ENCODE measurements at regions not wholly inside any gene's neighbourhood (a gene's known extent, or its start where the extent isn't known, plus 50 kb on each side); places are given as distances from the start of the nearest gene placed in this dataset.
"Not testable (repeated sequence)": the region's sequence is repeated elsewhere in the genome, so short reads cannot be mapped to it uniquely, and the experiment has no call there.

- H3K4me3 Mint-ChIP-seq, result no peak overlapping the region
- intact Hi-C loops (cut with micrococcal nuclease), result no loop called here
- peaks cover 11% of the 10 kb centered on the region for H3K27me3 Mint-ChIP-seq
- no peaks in the 10 kb centered on the region for H3K36me3 Mint-ChIP-seq
- ChIA-PET POLR2A (no interaction called here), CTCF (no interaction called here)
- DNase-seq, result no peak
- H3K9me3 Mint-ChIP-seq, result peaks cover 11% of the 10 kb centered on the region
- no peak overlapping the region for H3K27ac Mint-ChIP-seq
- H3K4me1 Mint-ChIP-seq (ENCODE audit: low read depth), result no peaks in the 10 kb centered on the region
These were observed 482.9 kb upstream of the C16orf82 start for GRCh38 chr16:26583803-26584202.

GRCh38 chr16:26593700-26594099, 473.0 kb upstream of the C16orf82 start:
- DNase-seq, result no peak
- ChIA-PET POLR2A (interaction anchor here (0.6 kb wide), 1 partner anchor 726 kb away, joined by 5 read pairs; no protein-coding TSS in a partner anchor), CTCF (no interaction called here)
- peaks cover 17% of the 10 kb centered on the region for H3K27me3 Mint-ChIP-seq
- peaks cover 23% of the 10 kb centered on the region for H3K4me1 Mint-ChIP-seq (ENCODE audit: low read depth)
- peaks cover 2% of the 10 kb centered on the region for H3K9me3 Mint-ChIP-seq
- H3K27ac Mint-ChIP-seq, result no peak overlapping the region
- H3K36me3 Mint-ChIP-seq, result peaks cover 2% of the 10 kb centered on the region
- H3K4me3 Mint-ChIP-seq, result no peak overlapping the region
- intact Hi-C loops (cut with micrococcal nuclease), result no loop called here

- no peak for DNase-seq
- Mint-ChIP-seq H3K27ac (no peak overlapping the region), H3K4me3 (no peak overlapping the region), H3K36me3 (peaks cover 2% of the 10 kb centered on the region), H3K9me3 (peaks cover 2% of the 10 kb centered on the region), H3K4me1 (ENCODE audit: low read depth) (peaks cover 33% of the 10 kb centered on the region), H3K27me3 (peaks cover 16% of the 10 kb centered on the region)
- ChIA-PET CTCF (no interaction called here), POLR2A (no interaction called here)
- intact Hi-C loops (cut with micrococcal nuclease), result loop anchor here (5.0 kb wide), 1 partner anchor 73 kb away; no protein-coding TSS in a partner anchor
These were observed 472.1 kb upstream of the C16orf82 start for GRCh38 chr16:26594666-26595065.

GRCh38 chr16:26595199-26595598, 471.5 kb upstream of the C16orf82 start:
- ChIA-PET CTCF (no interaction called here), POLR2A (no interaction called here)
- Mint-ChIP-seq H3K9me3 (peaks cover 2% of the 10 kb centered on the region), H3K4me3 (no peak overlapping the region), H3K4me1 (ENCODE audit: low read depth) (peaks cover 35% of the 10 kb centered on the region), H3K27me3 (peaks cover 17% of the 10 kb centered on the region), H3K27ac (no peak overlapping the region), H3K36me3 (peaks cover 2% of the 10 kb centered on the region)
- no peak for DNase-seq
- intact Hi-C loops (cut with micrococcal nuclease), result loop anchor here (5.0 kb wide), 1 partner anchor 72 kb away; no protein-coding TSS in a partner anchor

GRCh38 chr16:26596033-26596432, 470.7 kb upstream of the C16orf82 start:
- H3K27me3 Mint-ChIP-seq, result peaks cover 14% of the 10 kb centered on the region
- H3K27ac Mint-ChIP-seq, CTCF ChIA-PET, POLR2A ChIA-PET, H3K4me3 Mint-ChIP-seq, DNase-seq, H3K9me3 Mint-ChIP-seq, H3K36me3 Mint-ChIP-seq: not testable (repeated sequence)
- peaks cover 34% of the 10 kb centered on the region for H3K4me1 Mint-ChIP-seq (ENCODE audit: low read depth)
- intact Hi-C loops (cut with micrococcal nuclease), result loop anchor here (5.0 kb wide), 1 partner anchor 71 kb away; no protein-coding TSS in a partner anchor

GRCh38 chr16:26598061-26598460, 468.7 kb upstream of the C16orf82 start:
- Mint-ChIP-seq H3K4me3 (no peak overlapping the region), H3K27ac (peak overlapping the region; percentile 89), H3K36me3 (peaks cover 2% of the 10 kb centered on the region), H3K27me3 (peaks cover 18% of the 10 kb centered on the region), H3K9me3 (peaks cover 2% of the 10 kb centered on the region), H3K4me1 (ENCODE audit: low read depth) (peaks cover 37% of the 10 kb centered on the region)
- peak; percentile 82 for DNase-seq
- intact Hi-C loops (cut with micrococcal nuclease), result loop anchor here (1.0 to 5.0 kb wide), 2 partner anchors 69 to 769 kb away; no protein-coding TSS in a partner anchor
- ChIA-PET POLR2A (no interaction called here), CTCF (interaction anchor here (0.5 kb wide), 1 partner anchor 40 kb away, joined by 3 read pairs; no protein-coding TSS in a partner anchor)

GRCh38 chr16:26598998-26599784, 467.5 kb upstream of the C16orf82 start:
- H3K36me3 Mint-ChIP-seq, result peaks cover 5% of the 10 kb centered on the region
- ChIA-PET CTCF (no interaction called here), POLR2A (no interaction called here)

GRCh38 chr16:26599785-26600104, 467.0 kb upstream of the C16orf82 start:
- Mint-ChIP-seq H3K27ac (peak overlapping the region; percentile 89), H3K27me3 (peaks cover 18% of the 10 kb centered on the region), H3K4me1 (ENCODE audit: low read depth) (peaks cover 40% of the 10 kb centered on the region), H3K36me3 (peaks cover 5% of the 10 kb centered on the region), H3K9me3 (peaks cover 2% of the 10 kb centered on the region), H3K4me3 (no peak overlapping the region)
- ChIA-PET CTCF (no interaction called here), POLR2A (no interaction called here)
- intact Hi-C loops (cut with micrococcal nuclease), result loop anchor here (5.0 kb wide), 1 partner anchor 68 kb away; no protein-coding TSS in a partner anchor
- DNase-seq, result peak; percentile 30

More at GRCh38 chr16:26598998-26599784, 467.5 kb upstream of the C16orf82 start:
- H3K9me3 Mint-ChIP-seq, result peaks cover 2% of the 10 kb centered on the region
- H3K4me1 Mint-ChIP-seq (ENCODE audit: low read depth), result peaks cover 43% of the 10 kb centered on the region
- H3K27ac Mint-ChIP-seq, result peak overlapping the region; percentile 89
- peak; percentile 20 for DNase-seq
- peaks cover 18% of the 10 kb centered on the region for H3K27me3 Mint-ChIP-seq
- H3K4me3 Mint-ChIP-seq, result no peak overlapping the region
- intact Hi-C loops (cut with micrococcal nuclease), result loop anchor here (1.0 to 5.0 kb wide), 2 partner anchors 68 to 768 kb away; no protein-coding TSS in a partner anchor

- Mint-ChIP-seq H3K4me1 (ENCODE audit: low read depth) (peaks cover 37% of the 10 kb centered on the region), H3K4me3 (no peak overlapping the region), H3K9me3 (no peaks in the 10 kb centered on the region), H3K36me3 (peaks cover 5% of the 10 kb centered on the region), H3K27ac (no peak overlapping the region), H3K27me3 (peaks cover 16% of the 10 kb centered on the region)
- intact Hi-C loops (cut with micrococcal nuclease), result no loop called here
- ChIA-PET CTCF (interaction anchor here (0.6 kb wide), 1 partner anchor 65 kb away, joined by 4 read pairs; no protein-coding TSS in a partner anchor), POLR2A (no interaction called here)
- no peak for DNase-seq
These were observed 465.4 kb upstream of the C16orf82 start for GRCh38 chr16:26601335-26601734.

- Mint-ChIP-seq H3K27ac (no peak overlapping the region), H3K36me3 (peaks cover 3% of the 10 kb centered on the region), H3K4me3 (no peak overlapping the region), H3K4me1 (ENCODE audit: low read depth) (peaks cover 12% of the 10 kb centered on the region), H3K27me3 (peaks cover 10% of the 10 kb centered on the region), H3K9me3 (no peaks in the 10 kb centered on the region)
- intact Hi-C loops (cut with micrococcal nuclease), result no loop called here
- ChIA-PET CTCF (no interaction called here), POLR2A (no interaction called here)
- DNase-seq, result no peak
These were observed 461.0 kb upstream of the C16orf82 start for GRCh38 chr16:26605626-26606271.

- Mint-ChIP-seq H3K9me3 (no peaks in the 10 kb centered on the region), H3K27me3 (peaks cover 9% of the 10 kb centered on the region), H3K36me3 (peaks cover 3% of the 10 kb centered on the region), H3K4me1 (ENCODE audit: low read depth) (peaks cover 9% of the 10 kb centered on the region), H3K4me3 (no peak overlapping the region), H3K27ac (no peak overlapping the region)
- ChIA-PET POLR2A (no interaction called here), CTCF (no interaction called here)
- no peak for DNase-seq
- intact Hi-C loops (cut with micrococcal nuclease), result no loop called here
These were observed 460.2 kb upstream of the C16orf82 start for GRCh38 chr16:26606381-26607150.

- Mint-ChIP-seq H3K27ac (no peak overlapping the region), H3K27me3 (peaks cover 3% of the 10 kb centered on the region), H3K36me3 (no peaks in the 10 kb centered on the region), H3K9me3 (peaks cover 5% of the 10 kb centered on the region), H3K4me1 (ENCODE audit: low read depth) (peaks cover 3% of the 10 kb centered on the region), H3K4me3 (peak overlapping the region; percentile 7)
- ChIA-PET CTCF (no interaction called here), POLR2A (no interaction called here)
- intact Hi-C loops (cut with micrococcal nuclease), result no loop called here
- peak; percentile 14 for DNase-seq
These were observed 452.4 kb upstream of the C16orf82 start for GRCh38 chr16:26614237-26614841.

Measured in activated CD4-positive, alpha-beta memory T cell treated with anti-CD3 and anti-CD28 coated beads for 36 hours (primary cell).